Fibroblast of lung (primary cell): ENCODE measurements at regions not wholly inside any gene's neighbourhood (a gene's known extent, or its start where the extent isn't known, plus 50 kb on each side); places are given as distances from the start of the nearest gene placed in this dataset.

Source experiments
- DNase-seq, 2 donors: peaks; one replicate each; pipeline versions ENCODE4 v3.0.0 to v3.0.0-alpha.2; 2010; ENCODE audit warnings: low read depth in 2 of 2
- H2AFZ ChIP-seq: 2 replicates; pipeline ENCODE4 v1.5.1; 2012; ENCODE audit warnings: low read length, control low read depth, inconsistent platforms
- H3K27ac ChIP-seq: 2 replicates; pipeline ENCODE4 v1.5.1; 2011; ENCODE audit warnings: low read length, control low read depth; ENCODE audit not compliant: insufficient read depth
- H3K27me3 ChIP-seq: 2 replicates; pipeline ENCODE4 v1.5.1; 2011; ENCODE audit warnings: mild to moderate bottlenecking, low read length; ENCODE audit not compliant: control insufficient read depth, insufficient read depth
- H3K36me3 ChIP-seq: 2 replicates; pipeline ENCODE4 v1.5.1; 2011; ENCODE audit warnings: low read length; ENCODE audit not compliant: control insufficient read depth, insufficient read depth
- H3K4me1 ChIP-seq: 2 replicates; pipeline ENCODE4 v1.5.1; 2011; ENCODE audit warnings: low read length; ENCODE audit not compliant: control insufficient read depth, insufficient read depth; ENCODE audit errors: extremely low read depth
- H3K4me2 ChIP-seq: 2 replicates; pipeline ENCODE4 v1.5.1; 2011; ENCODE audit warnings: low read length, control low read depth; ENCODE audit not compliant: insufficient read depth; ENCODE audit errors: extremely low read depth
- H3K4me3 ChIP-seq, 4 experiments: fragments of 200-600 bp in 1 of 4; sonication (generic) in 1 of 4; replicated peaks in 1 of 4; 2 replicates each; pipeline ENCODE4 v1.5.1; 2011 to 2016; ENCODE audit warnings: low read length in 4 of 4, low read depth in 3 of 4, mild to moderate bottlenecking in 3 of 4, control low read depth in 2 of 4, inconsistent platforms in 1 of 4, mixed read lengths in 1 of 4; ENCODE audit not compliant: insufficient read depth in 1 of 4; ENCODE audit errors: control extremely low read depth in 1 of 4
- H3K79me2 ChIP-seq: 2 replicates; pipeline ENCODE4 v1.5.1; 2012; ENCODE audit warnings: mild to moderate bottlenecking, low read length, inconsistent platforms; ENCODE audit not compliant: control insufficient read depth, insufficient read depth
- H3K9ac ChIP-seq: 2 replicates; pipeline ENCODE4 v1.5.1; 2011; ENCODE audit warnings: mild to moderate bottlenecking, low read length, control low read depth; ENCODE audit not compliant: insufficient read depth
- H3K9me3 ChIP-seq: 2 replicates; pipeline ENCODE4 v1.5.1; 2012; ENCODE audit warnings: low read depth, low read length; ENCODE audit not compliant: control insufficient read depth, insufficient read depth
- H4K20me1 ChIP-seq: 2 replicates; pipeline ENCODE4 v1.5.1; 2011; ENCODE audit warnings: low read length; ENCODE audit not compliant: control insufficient read depth, insufficient read depth; ENCODE audit errors: extremely low read depth
- EZH2 ChIP-seq: IDR thresholded peaks from 2 replicates; pipeline ENCODE4 v1.5.1; 2012; ENCODE audit warnings: low read length, control low read depth, mild to moderate bottlenecking; ENCODE audit errors: missing control alignments
- TF ChIP-seq, protein P1 (sequence below), 2 donors: IDR thresholded peaks in 1 of 2; conservative IDR thresholded peaks in 1 of 2; 1 replicate in 1 of 2; 2 replicates in 1 of 2; pipeline ENCODE4 v1.5.1; 2011 to 2012; ENCODE audit warnings: low read length in 2 of 2, control low read depth in 1 of 2, inconsistent platforms in 1 of 2, low read depth in 1 of 2, mild to moderate bottlenecking in 1 of 2

- Histone ChIP-seq H4K20me1 (no peaks in the 10 kb centered on the region), H3K9me3 (no peaks in the 10 kb centered on the region), H3K4me2 (no peak overlapping the region), H3K4me1 (peaks cover 14% of the 10 kb centered on the region), H3K79me2 (no peaks in the 10 kb centered on the region), H3K27me3 (no peaks in the 10 kb centered on the region), H3K27ac (no peak overlapping the region), H3K4me3 (no peak overlapping the region), H3K9ac (no peak overlapping the region), H2AFZ (no peak overlapping the region), H3K36me3 (no peaks in the 10 kb centered on the region)
- DNase-seq = no peak
- TF ChIP-seq, protein P1, sequence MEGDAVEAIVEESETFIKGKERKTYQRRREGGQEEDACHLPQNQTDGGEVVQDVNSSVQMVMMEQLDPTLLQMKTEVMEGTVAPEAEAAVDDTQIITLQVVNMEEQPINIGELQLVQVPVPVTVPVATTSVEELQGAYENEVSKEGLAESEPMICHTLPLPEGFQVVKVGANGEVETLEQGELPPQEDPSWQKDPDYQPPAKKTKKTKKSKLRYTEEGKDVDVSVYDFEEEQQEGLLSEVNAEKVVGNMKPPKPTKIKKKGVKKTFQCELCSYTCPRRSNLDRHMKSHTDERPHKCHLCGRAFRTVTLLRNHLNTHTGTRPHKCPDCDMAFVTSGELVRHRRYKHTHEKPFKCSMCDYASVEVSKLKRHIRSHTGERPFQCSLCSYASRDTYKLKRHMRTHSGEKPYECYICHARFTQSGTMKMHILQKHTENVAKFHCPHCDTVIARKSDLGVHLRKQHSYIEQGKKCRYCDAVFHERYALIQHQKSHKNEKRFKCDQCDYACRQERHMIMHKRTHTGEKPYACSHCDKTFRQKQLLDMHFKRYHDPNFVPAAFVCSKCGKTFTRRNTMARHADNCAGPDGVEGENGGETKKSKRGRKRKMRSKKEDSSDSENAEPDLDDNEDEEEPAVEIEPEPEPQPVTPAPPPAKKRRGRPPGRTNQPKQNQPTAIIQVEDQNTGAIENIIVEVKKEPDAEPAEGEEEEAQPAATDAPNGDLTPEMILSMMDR (conservative IDR thresholded peaks at IDR 0.05 in 1 of 2, IDR thresholded peaks at IDR 0.05 in 1 of 2; ENCODE audit: low read depth in 1 of 2, low read length in 2 of 2) = no peak
These were observed 108.7 kb upstream of the PLET1 start for GRCh38 chr11:112369374-112369773.

DNA sequence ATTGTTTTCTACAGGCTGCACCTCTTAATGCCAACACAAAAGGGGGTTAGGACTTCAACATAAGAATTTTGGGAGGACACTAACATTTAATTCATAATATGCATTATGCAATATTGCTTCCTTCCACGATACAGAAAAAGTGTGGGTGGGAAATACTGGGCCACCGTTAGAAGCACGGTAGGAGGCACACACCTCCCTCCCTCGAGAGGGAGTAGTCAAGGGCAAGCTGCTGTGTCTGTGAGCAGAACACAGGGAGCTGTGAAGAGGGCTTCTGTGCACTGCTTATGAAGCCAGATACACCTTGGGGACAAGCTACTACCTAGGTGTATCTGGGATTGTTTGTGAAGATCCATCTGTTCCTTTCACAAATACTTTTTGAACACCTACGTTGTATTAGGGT lies 109.3 kb upstream of the PLET1 start:
- no peak for DNase-seq
- no peaks in the 10 kb centered on the region for H3K9me3 ChIP-seq
- TF ChIP-seq, protein P1 (conservative IDR thresholded peaks at IDR 0.05 in 1 of 2, IDR thresholded peaks at IDR 0.05 in 1 of 2; ENCODE audit: low read depth in 1 of 2, low read length in 2 of 2) = no peak
- no peak for TF ChIP-seq EZH2
- H3K4me2 ChIP-seq = no peak overlapping the region
- H3K4me3 ChIP-seq = no peak overlapping the region
- H3K9ac ChIP-seq = no peak overlapping the region
- no peaks in the 10 kb centered on the region for H3K79me2 ChIP-seq
- H3K4me1 ChIP-seq = peaks cover 10% of the 10 kb centered on the region
- no peak overlapping the region for H3K27ac ChIP-seq
- H3K36me3 ChIP-seq = no peaks in the 10 kb centered on the region
- H2AFZ ChIP-seq = no peak overlapping the region
- H4K20me1 ChIP-seq = no peaks in the 10 kb centered on the region
- no peaks in the 10 kb centered on the region for H3K27me3 ChIP-seq

DNA sequence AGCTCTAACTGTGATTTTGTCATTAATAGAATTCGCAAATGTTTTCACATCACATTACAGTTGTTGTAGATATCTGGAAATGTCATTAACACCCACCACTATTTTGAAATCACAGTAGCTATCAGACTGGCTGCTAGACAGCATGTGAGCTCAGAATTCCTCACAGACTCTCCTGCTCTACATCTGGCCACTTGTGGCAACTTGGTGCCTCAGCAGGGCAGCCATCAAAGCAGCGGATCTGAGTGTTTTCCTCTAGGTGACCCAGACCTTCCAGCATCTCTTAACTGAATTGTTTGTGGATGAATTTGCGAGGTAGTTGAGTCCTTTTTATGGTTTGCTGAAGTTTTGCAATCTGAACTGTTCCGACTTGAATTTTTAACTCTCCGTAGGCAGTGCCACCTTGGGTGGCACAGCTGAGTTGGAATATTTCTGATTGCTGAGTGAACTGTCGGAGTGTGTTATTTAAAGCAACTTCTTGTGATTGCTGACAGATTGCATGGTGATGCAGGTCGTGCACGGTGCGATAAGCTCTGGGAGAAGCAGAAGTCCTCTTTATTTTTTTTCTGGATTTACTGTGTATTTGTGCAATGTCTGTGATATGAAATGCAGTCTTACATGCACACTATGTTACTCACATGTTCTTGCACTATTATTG lies 114.0 kb upstream of the PLET1 start:
- no peak overlapping the region for H3K9ac ChIP-seq
- no peaks in the 10 kb centered on the region for H3K79me2 ChIP-seq
- no peak overlapping the region for H3K4me3 ChIP-seq
- H3K4me2 ChIP-seq = no peak overlapping the region
- DNase-seq = no peak
- no peaks in the 10 kb centered on the region for H3K9me3 ChIP-seq
- H3K4me1 ChIP-seq = no peaks in the 10 kb centered on the region
- no peaks in the 10 kb centered on the region for H3K27me3 ChIP-seq
- no peak overlapping the region for H3K27ac ChIP-seq
- no peak overlapping the region for H2AFZ ChIP-seq
- H3K36me3 ChIP-seq = no peaks in the 10 kb centered on the region
- H4K20me1 ChIP-seq = no peaks in the 10 kb centered on the region
- TF ChIP-seq, protein P1 (conservative IDR thresholded peaks at IDR 0.05 in 1 of 2, IDR thresholded peaks at IDR 0.05 in 1 of 2; ENCODE audit: low read depth in 1 of 2, low read length in 2 of 2) = no peak
- no peak for TF ChIP-seq EZH2
